GM19193 (cell line): ENCODE measurements at regions not wholly inside any gene's neighbourhood (a gene's known extent, or its start where the extent isn't known, plus 50 kb on each side); places are given as distances from the start of the nearest gene placed in this dataset.

Source experiments
- POLR2A ChIP-seq: IDR thresholded peaks from 4 replicates; pipeline ENCODE4 v1.6.1; 2011; ENCODE audit not compliant: insufficient read depth, insufficient read length; ENCODE audit errors: extremely low read depth

DNA sequence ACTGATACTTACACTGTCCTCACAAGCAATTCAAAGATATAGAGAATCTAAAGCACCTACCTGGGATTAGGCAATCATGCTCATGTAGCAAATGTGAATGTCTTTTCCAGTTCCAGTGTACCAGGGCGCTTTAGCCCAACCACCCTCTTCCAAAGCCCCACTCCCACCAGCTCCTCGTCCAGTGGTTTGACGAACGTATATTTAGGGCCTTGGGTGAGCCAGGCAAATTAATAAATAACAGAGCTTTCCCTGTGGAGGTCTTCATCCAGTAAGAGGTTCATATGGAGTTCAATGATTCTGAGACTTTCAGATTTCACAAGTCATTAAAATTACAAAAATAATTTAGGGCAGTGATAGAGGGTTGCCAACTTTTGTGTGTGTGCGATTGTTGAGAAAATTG is 162.3 kb upstream of the C2CD4B start:
- TF ChIP-seq POLR2A, result no peak

DNA sequence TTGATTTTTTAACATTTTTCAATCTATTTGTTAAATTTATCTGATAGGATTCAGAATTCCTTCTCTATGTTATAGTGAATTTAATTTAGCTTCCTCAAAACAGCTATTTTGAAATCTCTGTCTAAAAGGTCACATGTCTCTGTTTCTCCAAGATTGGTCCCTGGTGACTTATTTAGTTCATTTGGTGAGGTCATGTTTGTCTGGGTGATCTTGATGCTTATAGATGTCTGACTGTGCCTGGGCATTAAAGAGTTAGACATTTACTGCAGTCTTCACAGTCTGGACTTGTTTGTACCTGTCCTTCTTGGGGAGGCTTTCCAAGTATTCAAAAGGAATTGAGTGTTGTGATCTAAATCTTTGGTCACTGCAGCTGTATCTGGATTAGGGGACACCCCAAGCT is 169.5 kb upstream of the C2CD4B start:
- no peak for TF ChIP-seq POLR2A

DNA sequence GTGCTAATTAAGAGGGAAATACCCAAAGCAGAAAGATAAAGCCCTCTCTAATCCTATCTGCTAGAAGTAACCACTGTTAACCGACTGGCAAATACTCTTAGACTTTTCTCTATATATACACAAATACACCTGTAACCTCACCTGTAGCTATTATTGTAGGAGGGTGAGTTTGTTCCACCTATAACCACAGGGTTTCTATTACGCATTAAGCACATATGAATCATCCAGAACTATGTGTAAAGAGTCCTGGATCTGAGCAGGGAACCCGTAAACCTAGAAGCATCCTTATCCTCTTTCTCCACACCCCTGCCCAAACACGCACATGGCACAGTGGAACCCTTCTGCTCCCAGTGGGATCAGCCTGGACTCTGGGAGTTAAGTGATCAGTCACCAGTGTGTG is 172.8 kb upstream of the C2CD4B start:
- no peak for TF ChIP-seq POLR2A

DNA sequence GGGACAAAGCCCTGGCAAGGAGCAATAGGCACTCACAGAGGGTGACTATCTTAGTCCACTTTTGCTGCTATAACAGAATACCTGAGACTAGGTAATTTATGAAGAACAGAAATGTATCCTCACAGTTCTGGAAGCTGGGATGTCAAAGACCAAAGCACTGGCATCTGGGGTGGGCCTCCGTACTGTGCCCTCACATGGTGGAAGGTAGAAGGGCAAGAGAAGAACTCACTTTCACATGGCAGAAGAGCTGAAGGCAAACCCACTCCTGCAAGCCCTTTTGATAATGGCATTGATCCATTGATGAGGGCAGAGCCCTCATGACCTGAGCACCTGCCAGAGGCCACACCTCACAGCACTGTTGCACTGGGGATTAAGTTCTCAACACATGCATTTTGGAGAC is 173.4 kb upstream of the C2CD4B start:
- TF ChIP-seq POLR2A, result no peak

DNA sequence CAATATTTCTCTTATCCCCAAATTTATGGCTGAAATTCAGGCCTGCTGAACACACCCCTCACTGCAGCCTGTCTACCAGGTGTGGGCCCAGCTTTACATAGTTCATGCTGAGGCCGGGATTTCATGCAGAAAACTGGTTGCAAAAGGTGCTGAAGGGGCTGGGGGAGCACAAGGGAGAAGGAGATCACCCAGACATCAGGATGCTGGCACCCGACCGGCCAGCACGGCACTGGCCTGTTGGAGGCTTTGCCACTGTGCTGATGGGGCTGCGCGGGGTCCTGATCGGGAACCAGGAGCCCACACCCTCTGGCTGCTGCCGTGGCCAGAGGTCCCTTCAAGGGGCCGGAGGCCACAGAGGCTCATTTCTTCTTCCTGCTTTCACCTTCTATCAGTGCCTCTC is 177.9 kb upstream of the C2CD4B start:
- TF ChIP-seq POLR2A, result no peak

DNA sequence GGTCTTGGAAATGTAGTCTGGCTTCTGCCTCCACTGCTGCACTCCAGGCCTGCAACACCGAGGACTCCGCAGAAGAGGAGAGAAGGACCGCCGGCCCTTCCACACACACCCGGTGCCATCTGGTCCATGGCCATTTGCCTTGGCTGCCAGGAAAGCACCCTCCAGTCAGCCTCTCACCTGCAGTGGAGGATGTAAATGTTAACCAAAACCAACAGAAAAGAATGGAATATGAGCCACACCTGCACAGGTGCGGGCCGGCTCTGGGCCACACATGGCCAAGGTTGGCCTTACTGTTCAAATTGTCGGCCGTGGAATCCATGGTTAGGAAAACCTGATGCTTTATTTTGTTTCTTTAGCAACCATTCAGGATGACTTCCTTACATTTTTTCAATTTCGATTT is 178.3 kb upstream of the C2CD4B start:
- no peak for TF ChIP-seq POLR2A

DNA sequence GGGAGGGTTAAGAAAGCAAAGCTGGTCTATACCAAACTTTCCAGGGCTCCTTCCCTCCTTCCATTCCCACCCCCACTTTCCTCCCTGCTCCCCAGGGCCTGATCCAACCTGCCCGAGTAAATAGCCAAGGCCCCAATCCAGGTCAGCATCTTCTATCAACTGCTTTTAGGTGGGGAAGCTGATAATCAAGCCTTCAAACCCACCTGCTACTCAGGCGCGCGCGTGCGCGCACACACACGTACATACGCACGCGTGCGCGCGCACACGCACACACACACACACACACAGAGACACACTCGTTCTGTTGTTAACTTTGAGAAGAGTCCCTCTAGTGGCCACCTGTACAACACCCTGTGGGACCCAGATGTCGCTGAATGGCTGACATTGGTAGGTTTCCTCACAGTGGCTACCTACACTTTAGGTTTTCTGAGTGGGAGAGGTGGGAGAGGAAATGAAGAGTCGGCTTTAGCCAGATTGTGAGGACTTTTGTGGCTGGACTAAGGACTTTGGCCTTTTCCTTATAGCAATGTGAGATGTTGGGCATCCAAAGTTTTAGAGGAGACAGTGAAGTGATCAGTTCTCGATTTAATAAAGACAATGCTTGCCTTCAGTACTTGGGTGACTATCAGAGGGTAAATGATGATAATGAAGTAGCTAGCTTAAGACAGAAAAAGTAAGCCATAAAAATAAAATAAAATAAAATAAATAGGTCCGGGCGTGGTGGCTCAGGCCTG is 179.9 kb upstream of the C2CD4B start:
- no peak for TF ChIP-seq POLR2A

DNA sequence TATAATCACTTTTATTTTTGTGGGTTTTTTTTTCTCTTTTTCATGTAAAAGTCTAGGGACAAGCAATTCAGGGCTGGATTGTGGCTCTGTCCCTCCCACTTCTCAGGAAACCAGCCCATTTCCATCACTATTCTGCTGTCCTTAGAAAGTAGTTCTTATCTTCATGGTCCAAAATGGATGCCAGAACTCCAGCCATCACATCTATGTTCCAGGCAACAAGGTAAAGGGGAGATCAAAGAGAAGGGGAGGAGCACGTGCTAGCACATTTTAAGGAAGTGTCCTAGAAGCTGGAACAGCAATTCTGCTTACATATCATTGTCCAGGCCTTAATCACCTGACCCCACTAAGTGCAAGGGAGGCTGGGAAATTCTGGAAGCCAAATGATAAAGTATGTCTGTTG is 181.1 kb upstream of the C2CD4B start:
- TF ChIP-seq POLR2A, result no peak

- no peak for TF ChIP-seq POLR2A
These were observed 183.0 kb upstream of the C2CD4B start for GRCh38 chr15:62348118-62348517.

- no peak for TF ChIP-seq POLR2A
These were observed 183.5 kb upstream of the C2CD4B start for GRCh38 chr15:62348623-62349022.

DNA sequence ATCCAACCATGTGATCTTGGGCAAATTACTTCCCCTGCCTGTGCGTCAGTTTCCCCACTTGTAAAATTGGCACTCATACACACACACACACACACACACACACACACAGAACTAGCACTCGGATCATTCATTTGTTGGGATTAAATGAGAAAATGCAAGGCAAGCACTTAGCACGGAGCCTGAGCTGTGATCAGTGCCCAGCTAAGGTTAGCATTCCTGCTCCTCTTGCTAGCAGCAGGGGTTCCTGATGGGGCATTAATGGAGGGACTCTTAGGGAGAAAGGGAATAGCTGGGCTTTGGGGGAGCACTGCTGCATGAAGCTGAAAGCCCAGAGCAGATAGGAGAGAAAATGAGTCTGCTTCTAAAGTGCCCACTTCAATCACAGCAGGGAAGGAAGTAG is 187.7 kb upstream of the C2CD4B start:
- no peak for TF ChIP-seq POLR2A

DNA sequence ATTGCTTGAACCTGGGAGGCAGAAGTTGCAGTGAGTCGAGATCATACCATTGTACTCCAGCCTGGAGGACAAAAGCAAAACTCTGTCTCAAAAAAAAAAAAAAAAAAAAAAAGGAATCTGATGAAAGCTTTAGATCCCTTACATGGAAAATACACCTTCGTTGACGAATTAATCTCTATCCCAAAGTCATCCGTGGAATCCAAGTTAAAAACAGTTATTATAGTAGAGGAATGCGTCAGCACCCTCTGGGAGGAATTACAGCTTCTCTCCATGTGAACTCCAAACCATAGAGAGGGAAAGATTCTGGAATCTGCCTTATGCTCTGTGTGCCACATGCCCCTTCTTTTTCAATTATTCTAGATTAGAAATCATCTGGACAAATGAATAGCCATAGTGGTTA is 192.3 kb upstream of the C2CD4B start:
- no peak for TF ChIP-seq POLR2A

DNA sequence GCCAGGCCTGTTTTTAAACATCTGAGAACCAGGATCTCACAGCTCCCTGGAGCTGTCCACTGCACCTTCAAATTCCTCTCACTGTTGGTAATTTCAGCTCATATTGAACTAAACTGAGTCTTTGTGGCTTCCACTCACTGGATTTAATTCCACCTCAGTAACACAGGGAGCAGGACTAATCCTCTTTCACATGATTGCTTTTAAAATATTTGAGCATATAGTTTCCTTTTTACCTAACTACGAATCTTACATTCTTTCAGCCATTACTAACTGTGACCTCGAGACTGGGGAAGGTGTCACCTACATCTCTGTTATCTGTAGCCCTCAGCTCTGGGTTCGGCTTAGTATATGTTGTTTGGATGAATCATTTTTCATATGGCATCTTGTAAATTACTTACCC is 194.3 kb upstream of the C2CD4B start:
- TF ChIP-seq POLR2A, result no peak

DNA sequence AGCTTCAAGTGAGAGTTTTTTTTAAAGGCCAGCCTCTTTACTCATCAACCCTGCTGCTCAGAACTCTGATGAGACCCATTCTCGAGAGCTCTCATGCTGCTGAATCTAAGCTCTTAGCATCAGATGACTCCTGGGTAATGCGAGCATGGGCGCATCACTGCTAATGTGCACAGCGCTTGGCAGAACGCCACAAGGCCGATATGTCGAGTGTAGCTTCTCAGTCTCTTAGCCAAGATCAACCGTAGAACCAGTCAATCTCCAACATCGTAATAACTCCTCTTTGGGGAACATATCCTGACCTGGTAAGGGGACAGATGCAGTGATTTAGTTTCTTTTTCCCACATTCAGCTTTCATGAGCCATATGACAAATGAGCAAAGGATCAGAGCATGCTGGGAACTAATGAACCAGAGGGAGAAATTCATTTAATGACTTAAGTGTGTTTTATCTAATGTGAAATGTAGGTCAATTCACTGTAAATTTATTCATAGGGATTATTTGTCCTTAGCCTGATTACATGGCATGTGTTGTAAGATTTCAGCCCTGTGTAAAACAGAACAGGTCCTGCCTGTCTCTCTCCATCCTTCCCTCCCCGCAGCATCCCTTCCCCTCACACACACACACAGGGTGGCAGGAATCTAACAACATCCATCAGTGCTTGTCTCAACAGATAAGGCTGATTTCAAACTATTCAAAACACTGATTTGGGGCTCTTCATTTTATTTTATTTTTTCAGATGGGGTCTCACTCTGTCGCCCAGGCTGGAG is 195.4 kb upstream of the C2CD4B start:
- TF ChIP-seq POLR2A, result no peak

GRCh38 chr15:62362144-62362543 is 197.1 kb upstream of the C2CD4B start:
- no peak for TF ChIP-seq POLR2A

- no peak for TF ChIP-seq POLR2A
These were observed 197.5 kb upstream of the C2CD4B start for GRCh38 chr15:62362608-62363007.
